ENCODE measurements at regions not wholly inside any gene's neighbourhood (a gene's known extent, or its start where the extent isn't known, plus 50 kb on each side); places are given as distances from the start of the nearest gene placed in this dataset.

DNA sequence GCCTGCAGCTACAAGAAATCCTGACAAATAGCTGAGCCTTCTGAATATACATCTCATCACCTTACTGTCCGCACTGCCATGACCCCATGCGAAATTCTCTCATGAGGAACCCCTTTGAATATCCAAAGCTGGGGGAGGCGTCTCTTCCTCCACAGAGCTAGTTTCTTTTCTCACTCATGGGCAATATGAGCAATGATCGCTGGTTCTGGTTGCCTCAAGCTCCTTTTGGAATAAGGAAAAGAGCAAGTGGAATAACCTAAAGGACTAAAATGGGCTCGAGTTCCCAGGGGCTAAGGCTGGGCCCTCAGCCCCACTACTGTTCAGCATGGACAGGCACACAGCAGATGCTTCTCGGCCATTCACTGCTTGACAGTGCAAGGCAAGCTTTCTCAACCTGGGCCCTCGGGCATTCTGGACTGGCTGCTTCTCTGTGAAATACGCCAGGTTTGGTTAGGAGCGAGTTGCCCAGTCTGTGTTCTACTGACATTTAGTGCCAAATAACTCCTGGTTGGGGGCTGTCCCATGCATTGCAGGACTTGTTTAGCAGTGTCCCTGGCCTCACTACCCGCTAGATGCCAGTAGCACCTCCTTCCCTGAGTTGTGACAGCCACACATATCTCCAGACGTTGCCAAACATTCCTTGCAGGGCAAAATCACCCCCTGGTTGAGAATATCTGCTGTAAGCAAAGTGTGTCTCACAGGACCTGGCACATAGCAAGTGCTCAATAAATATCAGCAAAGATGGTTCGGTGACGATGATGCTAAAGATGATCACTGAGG, 156.8 kb downstream of the CEBPB start:
- Histone ChIP-seq H3K36me3 (ENCODE audit: low read depth, low read length) (no peaks in the 10 kb centered on the region), H3K79me2 (ENCODE audit: low read length) (no peaks in the 10 kb centered on the region), H3K9me2 (replicated peaks; ENCODE audit: low read length) (no peaks in the 10 kb centered on the region), H3K9ac (ENCODE audit: low read length) (no peak overlapping the region), H2AFZ (ENCODE audit: low read length) (no peak overlapping the region), H3K4me1 (ENCODE audit: insufficient read depth, low read length) (peaks cover 15% of the 10 kb centered on the region), H3K27ac (ENCODE audit: low read length) (no peak overlapping the region), H3K9me3 (ENCODE audit: low read length) (no peaks in the 10 kb centered on the region), H3F3A (ENCODE audit: low read length, unreplicated experiment) (no peaks in the 10 kb centered on the region), H4K20me1 (ENCODE audit: low read length) (no peaks in the 10 kb centered on the region), H3K4me3 (ENCODE audit: low read length) (no peak overlapping the region), H3K4me2 (ENCODE audit: low read length) (no peak overlapping the region), H3K27me3 (ENCODE audit: low read length) (no peaks in the 10 kb centered on the region)
- POLR2A ChIA-PET (ENCODE audit: unreplicated experiment): no interaction called here
- intact Hi-C loops (cut with micrococcal nuclease): no loop called here
- DNase-seq (no peak), ATAC-seq (no peak)
- TF ChIP-seq EZH2 (IDR thresholded peaks at IDR 0.05; ENCODE audit: low read length, unreplicated experiment): no peak
- BruUV-seq (replicated peaks): no TSS peak
- CTCF ChIA-PET: interaction anchor here (0.7 kb wide), 1 partner anchor 228 kb away, joined by 4 read pairs; no protein-coding TSS in a partner anchor

DNA sequence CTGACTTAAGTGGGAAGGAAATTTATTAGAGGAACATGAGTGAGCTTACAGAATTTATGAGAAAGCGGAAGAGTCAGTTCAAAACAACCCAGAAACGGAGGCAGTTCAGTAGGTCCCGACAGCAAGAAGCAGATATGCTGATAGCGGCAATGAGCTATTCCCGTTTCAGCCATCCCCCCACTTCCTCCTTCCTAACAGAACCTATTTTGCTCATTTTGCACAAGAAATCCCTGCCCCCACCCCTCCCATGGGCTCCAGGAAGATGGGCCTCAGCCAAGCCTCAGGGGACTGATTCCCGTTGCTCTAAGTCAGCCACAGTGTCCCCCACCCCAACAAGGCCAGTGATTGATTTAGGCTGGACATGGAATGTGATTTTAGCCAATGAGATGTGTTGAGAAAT, 157.5 kb downstream of the CEBPB start:
- H3K4me2 ChIP-seq (ENCODE audit: low read length): no peak overlapping the region
- TF ChIP-seq EZH2phosphoT487 (IDR thresholded peaks at IDR 0.05; ENCODE audit: borderline replicate concordance, low read length) (no peak), EZH2 (IDR thresholded peaks at IDR 0.05; ENCODE audit: low read length, unreplicated experiment) (no peak), CTCF (conservative IDR thresholded peaks at IDR 0.05; ENCODE audit: low read depth, low read length) (no peak)
- no peak for DNase-seq
- H3F3A ChIP-seq (ENCODE audit: low read length, unreplicated experiment): no peaks in the 10 kb centered on the region
- BruUV-seq (replicated peaks): no TSS peak
- no peak overlapping the region for H3K4me3 ChIP-seq (ENCODE audit: low read length)
- no peak overlapping the region for H3K27ac ChIP-seq (ENCODE audit: low read length)
- H3K27me3 ChIP-seq (ENCODE audit: low read length): no peaks in the 10 kb centered on the region
- H3K79me2 ChIP-seq (ENCODE audit: low read length): no peaks in the 10 kb centered on the region
- ChIA-PET CTCF (interaction anchor here (0.7 kb wide), 1 partner anchor 227 kb away, joined by 4 read pairs; no protein-coding TSS in a partner anchor), POLR2A (ENCODE audit: unreplicated experiment) (no interaction called here)
- H3K9me3 ChIP-seq (ENCODE audit: low read length): no peaks in the 10 kb centered on the region
- H3K36me3 ChIP-seq (ENCODE audit: low read depth, low read length): no peaks in the 10 kb centered on the region
- H3K4me1 ChIP-seq (ENCODE audit: insufficient read depth, low read length): peaks cover 15% of the 10 kb centered on the region
- ATAC-seq: no peak
- intact Hi-C loops (cut with micrococcal nuclease): no loop called here
- no peaks in the 10 kb centered on the region for H4K20me1 ChIP-seq (ENCODE audit: low read length)
- H2AFZ ChIP-seq (ENCODE audit: low read length): no peak overlapping the region
- no peaks in the 10 kb centered on the region for H3K9me2 ChIP-seq (replicated peaks; ENCODE audit: low read length)
- H3K9ac ChIP-seq (ENCODE audit: low read length): no peak overlapping the region

DNA sequence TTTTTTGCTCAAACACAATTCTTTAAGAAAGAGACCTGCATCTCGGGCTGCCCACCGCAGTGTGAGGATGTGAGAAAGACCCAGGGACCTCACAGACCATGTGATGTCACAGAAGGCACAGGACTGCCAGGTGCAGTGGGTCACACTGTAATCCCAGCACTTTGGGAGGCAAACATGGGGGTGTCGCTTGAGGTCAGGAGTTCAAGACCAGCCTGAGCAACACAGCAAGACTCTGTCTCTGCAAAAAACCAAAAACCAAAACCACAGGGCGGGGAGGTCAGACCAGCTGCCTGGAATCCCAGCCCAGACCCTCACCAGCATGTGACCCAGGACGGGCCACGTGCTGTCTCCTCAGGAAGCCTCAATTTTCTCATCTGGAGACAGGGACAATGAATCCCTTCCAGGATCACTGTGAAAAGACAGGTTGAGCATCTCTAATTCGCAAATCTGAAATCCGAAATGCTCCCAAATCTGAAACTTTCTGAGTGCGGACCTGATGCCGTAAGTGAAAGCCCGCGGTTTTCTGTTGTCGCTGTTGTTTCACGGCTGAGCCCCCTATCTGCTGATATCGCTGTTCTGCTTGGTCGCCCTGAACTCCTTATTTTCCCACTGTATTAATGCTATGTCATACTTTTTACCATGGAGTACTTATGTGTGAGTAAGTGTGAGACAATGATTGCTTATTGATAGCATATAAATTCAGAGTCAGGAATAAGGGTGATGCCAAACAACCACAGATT, 159.5 kb upstream of the PTPN1 start:
- H3K9me2 ChIP-seq (replicated peaks; ENCODE audit: low read length): no peaks in the 10 kb centered on the region
- peaks cover 20% of the 10 kb centered on the region for H3K4me1 ChIP-seq (ENCODE audit: insufficient read depth, low read length)
- no peak overlapping the region for H3K9ac ChIP-seq (ENCODE audit: low read length)
- H3K4me3 ChIP-seq (ENCODE audit: low read length): no peak overlapping the region
- BruUV-seq (replicated peaks): no TSS peak
- no peaks in the 10 kb centered on the region for H3K79me2 ChIP-seq (ENCODE audit: low read length)
- H3K4me2 ChIP-seq (ENCODE audit: low read length): no peak overlapping the region
- DNase-seq (no peak), ATAC-seq (no peak)
- ChIA-PET CTCF (no interaction called here), POLR2A (ENCODE audit: unreplicated experiment) (no interaction called here)
- H3F3A ChIP-seq (ENCODE audit: low read length, unreplicated experiment): no peaks in the 10 kb centered on the region
- H3K36me3 ChIP-seq (ENCODE audit: low read depth, low read length): no peaks in the 10 kb centered on the region
- no peak overlapping the region for H2AFZ ChIP-seq (ENCODE audit: low read length)
- TF ChIP-seq EZH2phosphoT487 (IDR thresholded peaks at IDR 0.05; ENCODE audit: borderline replicate concordance, low read length) (no peak), EZH2 (IDR thresholded peaks at IDR 0.05; ENCODE audit: low read length, unreplicated experiment) (no peak), CTCF (conservative IDR thresholded peaks at IDR 0.05; ENCODE audit: low read depth, low read length) (no peak)
- intact Hi-C loops (cut with micrococcal nuclease): no loop called here
- no peaks in the 10 kb centered on the region for H4K20me1 ChIP-seq (ENCODE audit: low read length)
- H3K27ac ChIP-seq (ENCODE audit: low read length): no peak overlapping the region
- no peaks in the 10 kb centered on the region for H3K27me3 ChIP-seq (ENCODE audit: low read length)
- H3K9me3 ChIP-seq (ENCODE audit: low read length): no peaks in the 10 kb centered on the region
